HK-2 (cell line): ENCODE measurements at regions not wholly inside any gene's neighbourhood (a gene's known extent, or its start where the extent isn't known, plus 50 kb on each side); places are given as distances from the start of the nearest gene placed in this dataset.

ENCODE experiments used
- DNase-seq: peaks from one replicate; pipeline ENCODE4 v3.0.0-alpha.2; 2018; ENCODE audit not compliant: unreplicated experiment

DNA sequence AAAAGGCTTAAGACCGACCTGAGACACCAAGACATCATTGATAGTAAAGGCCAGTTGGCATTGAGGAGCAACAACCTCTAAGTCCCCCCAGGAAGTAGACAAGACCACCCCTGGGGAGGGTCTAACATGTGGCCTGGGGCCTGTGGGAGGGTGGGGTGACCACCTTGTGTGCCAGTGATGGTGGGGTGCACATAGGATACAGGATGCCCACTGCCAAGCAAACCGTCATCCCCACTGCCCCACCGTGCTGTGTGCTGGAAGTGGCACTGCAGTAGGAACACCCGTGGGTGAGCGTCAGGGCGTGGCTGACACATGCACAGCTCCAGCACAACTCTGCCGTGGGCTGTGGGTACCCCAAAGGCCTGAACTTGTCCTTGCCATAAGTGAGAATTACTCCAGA is 84.3 kb upstream of the LGALSL start:
- no peak for DNase-seq

DNA sequence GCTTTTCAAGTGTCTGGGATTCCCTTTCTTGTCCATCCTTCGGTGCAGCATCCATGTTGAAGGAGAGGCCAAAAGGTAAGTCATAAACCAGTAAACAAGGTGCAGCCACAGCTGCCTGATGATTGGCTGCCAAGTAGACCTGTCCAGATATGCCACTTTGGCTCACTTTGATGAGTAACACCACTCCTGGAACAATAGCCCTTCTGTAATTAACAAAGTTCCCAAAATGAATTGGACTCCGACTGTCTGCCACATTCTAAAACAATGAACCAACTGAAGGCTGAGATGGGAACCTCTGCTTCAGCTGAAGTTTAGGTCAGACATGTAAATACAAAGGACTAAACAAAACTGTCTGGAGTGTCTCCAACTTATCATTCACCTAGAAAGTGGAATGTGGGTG is 82.2 kb upstream of the LGALSL start:
- no peak for DNase-seq

DNA sequence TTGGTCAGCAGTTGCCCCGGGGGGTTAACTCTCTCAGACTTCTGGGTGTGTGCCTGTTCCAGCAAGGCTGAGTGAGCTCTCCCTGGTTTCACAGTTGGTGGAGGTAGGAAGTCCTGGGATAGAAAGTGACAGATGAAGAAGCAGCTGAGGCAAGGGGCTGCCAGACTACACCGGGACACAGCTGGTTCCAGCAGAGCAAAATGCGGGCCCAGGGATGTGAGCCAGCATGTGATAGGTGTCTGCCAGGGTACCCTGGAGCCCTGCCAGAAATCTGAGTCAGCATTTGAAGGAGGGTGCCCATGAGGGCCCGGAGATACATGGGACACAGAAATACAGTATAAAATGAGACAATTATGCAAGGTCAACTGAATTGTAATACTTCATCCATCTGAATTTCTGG is 79.3 kb upstream of the LGALSL start:
- DNase-seq: no peak

DNA sequence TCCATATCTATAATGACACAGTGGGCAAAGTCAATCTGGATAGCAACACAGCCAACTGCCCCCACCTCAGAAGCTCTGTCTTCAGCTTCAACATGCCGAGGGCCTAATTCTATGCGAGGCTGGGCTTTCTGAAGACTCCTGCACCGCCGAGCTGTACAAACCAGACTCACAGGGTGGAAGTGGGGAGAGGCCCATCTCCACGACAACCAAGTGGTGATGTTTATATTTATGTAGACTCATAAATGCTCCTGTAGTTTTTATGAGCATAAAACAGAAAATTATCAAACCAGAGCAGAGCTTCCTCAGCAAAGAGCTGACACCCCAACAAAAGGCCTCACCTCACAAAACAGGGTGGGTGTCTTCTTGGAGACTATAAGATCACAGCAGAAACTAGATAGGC is 77.0 kb upstream of the LGALSL start:
- DNase-seq: no peak

DNA sequence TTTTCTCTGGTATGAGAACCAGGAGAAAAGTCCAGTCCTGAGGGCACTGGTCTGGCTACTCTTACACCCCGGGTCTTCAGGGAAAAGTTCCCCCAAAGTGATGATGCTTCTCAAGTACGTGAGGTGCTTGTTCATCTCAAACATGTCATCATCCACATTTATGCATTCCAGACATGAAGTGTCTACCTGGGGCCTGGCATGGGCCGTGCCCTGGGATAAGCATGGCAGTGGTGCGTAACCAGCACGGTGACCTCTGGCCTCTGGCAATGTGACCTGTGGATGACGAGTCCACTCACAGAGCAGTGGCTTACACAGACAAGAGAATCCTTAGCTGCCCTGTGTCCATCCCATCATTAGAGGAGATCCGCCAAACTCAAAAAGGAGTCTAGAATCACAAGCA is 74.8 kb upstream of the LGALSL start:
- no peak for DNase-seq

DNA sequence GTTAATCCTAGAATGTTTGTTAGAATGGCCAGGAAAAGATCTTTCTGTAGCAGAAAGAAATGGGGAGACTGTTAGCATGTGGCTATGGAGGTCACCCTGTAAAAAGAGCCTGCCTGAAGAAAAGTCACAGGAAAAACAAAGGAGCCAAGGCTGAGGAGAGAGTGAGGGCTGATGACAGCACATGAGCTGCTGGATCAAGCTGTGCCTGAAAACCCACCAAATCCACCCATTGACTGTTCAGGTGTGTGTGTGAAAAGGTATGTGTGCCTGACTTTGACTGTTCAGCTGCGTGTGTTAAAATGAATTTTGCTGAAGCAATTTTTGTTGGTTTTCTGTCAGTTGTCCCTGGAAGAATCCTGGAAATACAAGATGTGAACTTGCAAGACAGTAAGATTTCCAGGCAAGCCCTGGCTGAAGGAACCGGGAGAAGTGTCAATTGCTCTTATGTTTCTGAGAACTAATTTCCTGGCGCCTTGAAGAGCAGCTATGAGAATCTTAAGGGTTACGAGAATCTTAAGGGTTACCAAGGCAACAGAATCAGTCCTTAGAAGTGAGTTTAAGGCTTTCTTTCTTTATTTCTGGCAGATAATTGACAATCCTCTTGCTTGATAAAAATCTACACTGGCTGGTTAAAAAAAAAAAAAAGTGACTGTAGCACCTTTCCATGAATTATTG is 73.0 kb upstream of the LGALSL start:
- DNase-seq: no peak

DNA sequence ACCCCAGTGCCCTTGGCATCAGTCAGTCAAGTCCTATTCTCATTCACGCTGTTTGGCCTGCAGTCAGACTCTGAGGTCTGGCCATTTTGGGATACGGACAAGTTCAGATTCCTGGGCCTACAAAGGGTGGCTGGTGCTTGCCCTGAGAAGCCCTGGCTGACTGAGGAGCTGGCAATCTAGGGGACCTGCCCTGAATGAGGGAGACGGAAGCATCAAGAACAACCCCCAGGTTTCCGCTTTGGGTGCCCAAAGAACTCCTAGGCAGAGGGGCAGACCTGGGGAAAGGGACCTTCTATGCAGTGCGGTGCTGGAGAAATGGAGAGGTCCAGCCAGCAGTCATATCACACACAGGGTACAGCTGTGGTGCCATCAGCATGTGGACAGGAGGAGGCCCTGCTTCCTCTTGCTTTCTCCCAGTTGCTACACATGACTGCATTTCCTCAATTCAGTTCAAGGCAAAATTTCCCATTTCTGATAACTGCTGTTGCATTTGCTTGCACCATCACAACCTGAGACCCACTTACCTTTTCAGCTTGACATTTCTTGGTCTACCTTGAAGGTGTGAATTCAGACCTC is 70.9 kb upstream of the LGALSL start:
- DNase-seq: no peak

DNA sequence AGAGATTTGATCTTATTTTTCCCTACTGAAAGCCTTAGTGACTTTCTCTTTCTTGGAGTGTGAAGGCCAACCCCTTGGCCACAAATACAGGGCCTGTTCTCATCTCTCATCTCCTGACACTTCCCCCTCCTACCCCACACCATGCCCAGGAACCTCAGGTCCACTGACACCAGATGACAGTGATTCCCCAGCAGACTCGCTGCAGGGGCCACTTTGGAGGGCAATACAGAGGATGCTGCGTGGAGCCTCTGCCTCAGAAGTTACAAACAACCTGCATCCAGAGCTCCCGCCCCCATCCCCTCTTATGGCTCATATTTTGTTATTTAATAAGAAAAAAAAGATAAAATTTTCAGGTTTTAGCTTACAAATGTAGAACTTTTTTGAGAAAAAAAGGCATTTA is 70.1 kb upstream of the LGALSL start:
- DNase-seq: no peak

DNA sequence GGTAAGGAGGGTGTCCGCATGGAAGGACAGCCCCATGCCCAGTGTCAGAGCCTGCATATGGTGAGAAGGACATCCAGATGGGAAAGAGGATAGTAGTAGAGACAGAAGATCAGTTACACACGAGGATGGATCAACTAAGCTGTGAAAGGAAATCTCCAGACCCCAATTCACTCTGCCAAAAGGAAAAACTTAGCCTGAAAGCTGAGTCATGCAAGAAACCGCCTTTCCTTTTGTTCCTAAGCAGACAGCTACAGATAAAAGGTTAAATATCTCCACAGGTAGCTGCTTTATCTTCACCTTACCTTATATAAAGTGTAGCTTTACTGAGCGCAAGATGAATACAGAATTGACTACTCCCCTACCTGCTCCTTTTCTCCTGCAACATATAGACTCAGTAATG is 67.3 kb upstream of the LGALSL start:
- DNase-seq: no peak

DNA sequence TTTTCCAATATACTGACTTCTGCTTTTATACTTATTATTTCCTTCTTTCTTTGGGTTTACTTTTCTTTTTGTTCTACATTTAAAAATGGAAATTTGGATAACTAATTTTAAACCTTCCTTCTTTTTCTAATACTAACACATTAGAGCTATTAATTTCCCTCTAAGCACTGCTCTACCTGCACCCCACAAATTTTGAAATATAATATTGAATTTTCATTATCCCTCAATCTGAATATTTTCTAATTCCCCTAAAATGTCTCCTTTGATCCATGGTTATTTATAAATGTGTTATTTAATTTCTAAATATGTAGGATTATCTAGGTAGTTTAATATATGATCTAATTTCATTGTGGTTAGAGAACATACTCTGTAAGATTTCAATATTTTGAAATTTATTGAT is 63.4 kb upstream of the LGALSL start:
- DNase-seq: no peak

DNA sequence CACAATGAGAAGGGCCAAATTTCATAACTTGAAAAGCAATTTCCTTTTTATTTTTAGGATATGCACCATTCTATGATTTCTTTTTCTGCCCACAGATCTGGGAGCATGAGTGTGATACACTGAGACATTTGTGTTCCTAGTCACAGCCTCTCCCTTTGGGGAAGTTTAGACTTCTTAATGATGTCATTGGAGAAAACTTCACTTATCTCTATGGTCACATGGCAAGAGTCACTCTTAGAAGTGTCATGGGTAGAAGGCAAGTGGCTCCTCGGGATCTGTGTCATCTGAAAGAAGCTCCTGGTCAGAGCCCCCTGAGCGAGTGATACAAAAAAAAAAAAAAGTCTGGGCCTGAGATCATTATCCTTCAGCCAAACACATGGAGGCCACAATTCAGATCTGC is 62.5 kb upstream of the LGALSL start:
- no peak for DNase-seq

DNA sequence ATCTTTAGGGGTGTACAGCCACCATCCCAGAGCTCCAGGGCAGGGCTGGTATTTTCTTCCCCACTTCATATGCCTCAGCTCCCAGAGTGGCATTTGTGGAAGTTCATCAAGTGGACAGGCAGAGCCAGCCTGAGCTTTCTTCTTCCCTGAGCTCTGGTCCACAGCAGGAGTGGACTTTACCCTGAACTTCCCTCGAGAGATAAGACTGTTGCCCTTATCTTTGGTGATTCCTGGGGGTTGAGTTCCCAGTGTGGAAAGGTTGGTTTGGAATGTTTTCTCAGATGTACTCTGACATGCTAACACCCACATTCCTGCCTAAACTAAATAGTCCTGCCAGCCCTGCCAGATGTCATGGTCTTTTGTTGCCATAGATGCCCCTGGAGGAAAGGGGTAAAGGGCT is 62.0 kb upstream of the LGALSL start:
- no peak for DNase-seq

DNA sequence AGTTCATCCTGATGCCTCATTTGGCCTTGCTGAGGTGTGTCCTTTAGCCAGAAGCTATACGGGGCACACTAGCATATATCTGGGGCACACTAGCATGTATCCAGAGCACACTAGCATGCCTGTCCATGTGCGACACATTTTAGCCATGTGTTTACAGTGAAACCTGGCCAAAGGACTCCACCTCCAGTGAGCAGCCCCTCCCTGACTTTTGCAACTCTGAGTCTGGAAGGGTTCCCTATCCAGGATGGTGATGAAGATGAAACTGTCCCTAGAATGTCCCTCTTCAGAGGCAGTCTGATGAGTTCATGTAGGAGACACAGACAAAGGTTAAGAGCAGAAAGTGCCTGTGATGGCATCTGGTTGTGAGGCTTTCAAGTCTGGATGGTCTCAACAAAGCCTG is 61.4 kb upstream of the LGALSL start:
- no peak for DNase-seq

DNA sequence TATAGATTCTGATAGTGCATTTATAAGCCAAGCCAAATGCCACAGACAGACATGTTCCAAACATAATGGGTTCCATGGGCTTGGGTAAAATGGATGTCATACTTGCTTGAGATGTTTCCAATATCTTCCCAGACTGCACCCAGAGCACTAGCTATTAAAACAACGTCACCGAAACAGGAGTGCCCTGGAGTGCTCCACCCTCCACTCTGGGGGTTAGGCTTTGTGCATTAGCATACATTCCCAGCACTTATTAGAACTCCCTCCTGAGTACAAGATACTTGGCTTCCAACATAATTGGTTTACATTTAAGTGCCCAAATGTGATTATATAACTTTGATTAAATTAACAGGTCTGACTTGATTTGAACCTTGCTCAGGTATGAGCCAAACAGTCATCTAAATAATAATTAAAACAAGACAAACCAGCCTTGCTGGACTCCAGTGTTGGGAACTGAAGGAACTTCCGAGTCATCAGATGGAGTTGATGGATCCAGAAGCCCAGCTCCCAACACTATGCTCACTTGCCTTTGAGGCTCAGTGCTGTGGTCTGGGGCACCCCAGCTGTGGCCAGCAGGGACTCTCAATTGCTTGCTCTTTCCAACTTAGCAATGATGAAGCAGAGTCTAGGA is 60.5 kb upstream of the LGALSL start:
- no peak for DNase-seq

DNA sequence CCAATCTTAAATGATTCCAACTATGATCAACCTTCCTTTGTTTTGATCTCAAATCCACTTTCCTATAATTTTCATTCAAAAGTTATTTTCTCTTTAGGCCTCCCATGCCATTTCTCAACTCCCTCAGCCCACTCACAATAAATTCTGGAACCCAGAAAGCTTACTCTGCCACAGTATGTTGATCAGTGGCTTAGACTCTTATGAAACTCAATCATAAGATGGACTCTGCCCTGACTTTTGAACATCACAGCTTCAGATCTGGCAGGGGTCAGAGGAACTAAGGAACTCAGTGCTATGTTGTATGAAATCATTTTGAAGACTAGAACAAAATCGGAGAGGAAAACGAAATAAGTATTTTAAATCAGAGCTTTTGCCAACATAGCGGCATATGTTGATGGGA is 59.8 kb upstream of the LGALSL start:
- DNase-seq: no peak

DNA sequence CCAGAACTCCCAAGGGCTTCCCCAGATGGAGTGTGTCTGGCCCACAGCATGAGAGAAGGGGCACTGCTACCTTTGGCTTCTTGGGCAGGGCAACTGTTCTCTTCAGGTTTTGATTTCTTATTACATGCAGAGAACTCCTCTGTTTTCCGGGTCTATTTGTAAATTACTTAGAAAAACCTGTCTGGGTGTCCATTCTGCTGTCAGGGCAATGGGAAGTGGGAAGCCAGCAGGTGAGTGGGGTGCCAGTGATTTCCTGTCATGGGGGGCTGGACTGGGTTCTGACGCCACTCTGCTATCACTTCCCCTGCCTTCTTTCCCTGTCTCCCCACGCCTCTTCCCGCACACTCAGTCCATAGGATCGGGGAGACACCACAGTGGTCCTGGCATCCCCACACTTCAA is 58.0 kb upstream of the LGALSL start:
- DNase-seq: no peak

DNA sequence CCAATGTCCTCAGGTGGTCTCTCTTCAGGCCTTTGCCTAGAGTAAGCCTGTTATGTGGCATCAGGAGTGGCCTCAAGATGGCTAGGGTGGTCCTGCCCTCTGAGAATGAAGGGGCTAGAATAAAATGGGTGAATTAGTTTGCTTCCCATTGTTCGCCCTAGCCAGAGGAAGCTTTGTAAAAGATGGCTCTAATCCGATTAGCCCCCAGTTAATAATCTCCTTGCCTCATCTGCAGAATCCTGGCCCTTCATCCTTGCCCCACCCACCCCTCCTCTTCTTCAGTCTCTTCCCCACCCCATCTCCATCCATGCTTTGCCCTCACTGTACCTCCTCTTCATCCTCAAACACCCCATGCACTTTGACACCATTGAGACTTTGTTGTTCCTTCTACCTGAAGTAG is 57.4 kb upstream of the LGALSL start:
- no peak for DNase-seq

DNA sequence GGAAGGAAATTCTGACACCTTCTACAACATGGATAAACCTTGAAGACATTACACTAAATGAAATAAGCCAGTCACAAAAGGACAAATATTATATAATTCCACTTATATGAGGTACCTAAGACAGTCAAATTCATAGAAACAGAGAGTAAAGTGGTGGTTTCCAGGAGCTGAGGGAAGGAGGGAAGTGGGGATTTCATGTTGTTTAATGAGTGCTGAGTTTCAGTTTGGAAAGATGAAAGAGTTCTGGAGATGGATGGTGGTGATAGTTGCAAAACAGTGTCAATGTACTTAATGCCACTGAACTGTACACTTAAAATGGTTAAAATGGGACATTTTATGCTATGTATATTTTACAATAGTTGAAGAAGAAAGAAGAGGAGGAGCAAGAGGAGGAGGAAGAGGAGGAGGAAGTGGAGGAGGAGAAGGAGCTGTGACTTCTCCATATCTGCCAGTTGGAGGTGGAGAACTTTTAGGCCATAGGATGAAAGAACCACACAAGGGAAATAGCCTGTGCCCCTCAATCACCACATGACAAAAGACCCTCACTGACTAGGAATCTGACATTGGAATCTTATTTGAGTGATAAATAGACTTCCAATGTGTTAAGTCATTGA is 55.3 kb upstream of the LGALSL start:
- DNase-seq: no peak

DNA sequence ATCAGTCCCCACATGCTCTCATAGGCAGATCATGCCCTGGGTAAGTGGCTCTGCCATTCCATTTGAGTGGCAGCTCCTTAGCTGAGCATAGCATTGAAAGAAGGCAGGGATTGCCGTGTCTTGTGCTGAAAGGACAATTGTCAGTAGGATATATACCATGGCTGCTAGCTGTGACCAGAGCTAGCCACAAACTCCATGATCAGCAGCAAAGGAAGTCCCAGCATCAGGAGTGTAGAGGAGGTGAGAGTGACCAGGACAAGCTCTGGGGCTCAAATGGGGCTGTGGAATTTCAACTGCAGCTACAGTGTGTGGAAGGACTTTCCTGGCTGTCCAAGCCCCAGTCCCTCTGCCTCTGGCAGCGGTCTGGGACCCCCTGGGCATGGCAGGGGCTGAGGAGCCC is 54.4 kb upstream of the LGALSL start:
- DNase-seq: no peak

DNA sequence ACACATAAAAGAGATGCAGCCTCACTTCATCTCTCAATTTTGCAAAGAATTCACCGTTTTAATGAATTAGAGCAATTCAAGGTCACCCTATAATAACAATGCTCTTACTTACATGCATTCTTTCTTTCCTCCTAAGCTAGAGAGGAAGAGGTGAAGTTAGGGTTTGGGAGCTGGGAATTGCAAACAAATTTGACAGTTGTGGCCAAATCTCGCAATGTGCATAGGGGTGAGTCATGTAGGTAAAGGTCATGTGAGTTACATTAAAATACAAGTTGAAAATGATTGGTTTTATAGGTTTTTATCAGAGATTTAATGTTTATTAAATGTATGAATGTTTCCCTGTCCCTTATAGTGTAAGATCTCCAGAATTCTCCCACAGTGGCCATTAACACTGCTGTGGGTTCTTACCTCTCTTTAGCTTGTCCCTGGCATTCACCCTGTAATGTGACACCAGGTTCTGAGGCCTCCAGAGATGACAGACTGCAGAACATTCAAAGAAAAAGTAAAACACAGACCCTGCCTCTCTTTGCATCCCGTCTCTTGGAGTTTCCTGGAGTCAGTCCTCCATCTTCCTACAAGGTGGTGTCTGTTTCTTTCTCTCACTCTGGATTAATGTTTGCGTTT is 53.7 kb upstream of the LGALSL start:
- no peak for DNase-seq

DNA sequence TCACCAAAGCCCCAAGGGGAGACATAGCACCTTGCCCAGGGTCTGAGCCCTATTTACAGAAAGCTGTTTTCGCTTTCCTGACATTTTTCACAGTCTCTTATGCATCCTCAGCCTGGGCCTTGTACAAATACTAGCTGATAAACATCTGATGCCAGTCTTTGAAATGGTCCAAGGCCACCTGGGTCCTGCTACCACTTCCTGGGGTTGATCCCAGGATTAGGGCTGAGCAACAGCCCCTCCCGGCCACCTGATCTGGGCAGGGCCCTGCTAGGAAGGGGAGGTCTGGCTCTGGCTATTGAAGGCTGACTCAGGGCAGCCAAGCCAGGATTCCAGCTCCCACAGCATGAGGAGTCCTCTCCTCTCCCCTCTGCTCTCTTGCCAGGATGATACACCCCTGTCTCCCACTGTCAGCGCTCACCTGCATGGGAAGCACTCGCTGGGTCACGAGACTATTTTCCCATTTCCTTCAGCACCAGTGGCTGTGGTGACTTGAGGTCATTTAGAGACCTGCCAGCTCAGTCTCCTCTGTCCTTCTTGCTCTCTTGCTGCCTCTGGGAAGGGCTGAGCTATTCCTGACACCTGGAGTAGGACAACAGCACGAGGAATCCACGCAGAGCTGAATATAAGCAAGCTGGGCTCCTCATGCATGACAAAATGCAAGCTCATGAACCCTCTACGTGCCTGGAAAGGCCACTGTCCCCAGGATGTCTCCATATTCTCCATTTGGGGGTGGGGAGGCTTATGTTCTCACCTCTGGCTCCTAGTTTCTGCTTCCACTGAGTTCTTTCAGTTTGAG is 53.0 kb upstream of the LGALSL start:
- no peak for DNase-seq

DNA sequence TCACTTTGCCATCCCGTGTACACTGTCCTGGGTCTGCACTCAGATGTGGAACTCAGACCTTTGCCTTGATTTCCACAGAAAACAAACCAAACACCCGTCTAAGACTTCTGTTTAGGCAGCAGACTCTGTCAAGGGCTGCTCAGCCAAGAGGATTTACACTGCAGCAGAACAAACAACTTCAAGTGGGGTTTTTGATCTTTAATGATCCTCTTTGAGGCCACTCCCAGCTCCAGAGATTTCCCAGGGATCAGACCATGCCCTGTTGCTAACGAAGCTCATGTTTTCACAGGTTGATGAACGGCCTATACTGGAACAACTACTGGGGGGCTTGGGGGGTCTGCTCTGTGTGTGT is 52.5 kb upstream of the LGALSL start:
- no peak for DNase-seq
